Transverse colon (tissue), 4 donors: ENCODE measurements at regions not wholly inside any gene's neighbourhood (a gene's known extent, or its start where the extent isn't known, plus 50 kb on each side); places are given as distances from the start of the nearest gene placed in this dataset.

Source experiments
- EP300 ChIP-seq: sonication (generic); formaldehyde crosslinking; IDR thresholded peaks from one replicate; pipeline ENCODE4 v1.6.1; 2017; ENCODE audit warnings: antibody characterized with exemption, low read depth
- POLR2A ChIP-seq: fragments of 450-650 bp; IDR thresholded peaks from one replicate; pipeline ENCODE4 v1.6.1; 2016; ENCODE audit warnings: antibody characterized with exemption, mild to moderate bottlenecking, moderate library complexity
- POLR2AphosphoS5 ChIP-seq, 3 donors: sonication (generic); formaldehyde crosslinking; IDR thresholded peaks; one replicate each; pipeline ENCODE4 v1.6.1; 2016; ENCODE audit warnings: antibody characterized with exemption in 3 of 3
- TF ChIP-seq, protein P1 (sequence below), 5 experiments: fragments of 200-600 bp in 3 of 5; fragments of 450-650 bp in 2 of 5; sonication (generic) in 3 of 5; IDR thresholded peaks; 1 replicate in 2 of 5; 2 replicates in 3 of 5; pipeline ENCODE4 v1.5.1; 2016 to 2017; ENCODE audit warnings: antibody characterized with exemption in 5 of 5, inconsistent platforms in 3 of 5, mild to moderate bottlenecking in 2 of 5, moderate library complexity in 1 of 5

DNA sequence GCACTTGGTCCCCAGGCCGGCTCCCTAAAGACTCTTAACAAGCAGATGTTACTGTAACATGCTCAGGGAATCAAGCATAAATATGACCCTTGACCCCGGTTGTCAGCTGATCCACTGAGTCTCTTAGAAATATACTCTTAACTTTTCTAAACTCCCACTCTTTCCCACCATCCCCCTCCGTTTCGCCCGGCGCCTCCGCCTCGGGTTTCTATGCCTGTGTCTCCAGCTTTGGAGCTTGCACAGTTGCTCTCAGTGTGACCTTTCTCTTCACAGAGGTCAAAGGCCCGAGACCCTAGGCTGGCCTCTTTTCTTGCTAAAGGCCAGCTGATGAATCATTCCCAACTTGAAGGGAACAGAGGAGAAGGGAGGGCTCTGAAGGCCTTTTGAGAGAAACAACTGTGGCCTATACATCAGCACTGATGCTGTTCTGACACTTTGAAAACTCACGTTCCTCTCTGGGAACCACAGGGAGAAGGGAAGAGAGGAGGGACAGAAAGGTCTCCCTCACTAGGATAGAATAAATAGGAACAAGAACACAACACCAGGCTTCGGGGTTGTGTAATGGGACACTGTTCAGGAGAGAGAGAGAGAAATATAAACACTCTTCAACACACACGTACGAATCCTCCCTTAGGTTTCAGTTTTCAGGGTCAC lies 484.5 kb upstream of the NR2F2 start:
- TF ChIP-seq, protein P1, sequence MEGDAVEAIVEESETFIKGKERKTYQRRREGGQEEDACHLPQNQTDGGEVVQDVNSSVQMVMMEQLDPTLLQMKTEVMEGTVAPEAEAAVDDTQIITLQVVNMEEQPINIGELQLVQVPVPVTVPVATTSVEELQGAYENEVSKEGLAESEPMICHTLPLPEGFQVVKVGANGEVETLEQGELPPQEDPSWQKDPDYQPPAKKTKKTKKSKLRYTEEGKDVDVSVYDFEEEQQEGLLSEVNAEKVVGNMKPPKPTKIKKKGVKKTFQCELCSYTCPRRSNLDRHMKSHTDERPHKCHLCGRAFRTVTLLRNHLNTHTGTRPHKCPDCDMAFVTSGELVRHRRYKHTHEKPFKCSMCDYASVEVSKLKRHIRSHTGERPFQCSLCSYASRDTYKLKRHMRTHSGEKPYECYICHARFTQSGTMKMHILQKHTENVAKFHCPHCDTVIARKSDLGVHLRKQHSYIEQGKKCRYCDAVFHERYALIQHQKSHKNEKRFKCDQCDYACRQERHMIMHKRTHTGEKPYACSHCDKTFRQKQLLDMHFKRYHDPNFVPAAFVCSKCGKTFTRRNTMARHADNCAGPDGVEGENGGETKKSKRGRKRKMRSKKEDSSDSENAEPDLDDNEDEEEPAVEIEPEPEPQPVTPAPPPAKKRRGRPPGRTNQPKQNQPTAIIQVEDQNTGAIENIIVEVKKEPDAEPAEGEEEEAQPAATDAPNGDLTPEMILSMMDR (IDR thresholded peaks at IDR 0.05): no peak
- TF ChIP-seq POLR2AphosphoS5 (IDR thresholded peaks at IDR 0.05) (no peak), POLR2A (no peak), EP300 (no peak)
